HEK293 (cell line): ENCODE measurements at regions not wholly inside any gene's neighbourhood (a gene's known extent, or its start where the extent isn't known, plus 50 kb on each side); places are given as distances from the start of the nearest gene placed in this dataset.

Experiments used
- CTCF ChIP-seq: fragments of 450-650 bp; formaldehyde crosslinking; IDR thresholded peaks from 2 replicates; pipeline ENCODE4 v1.5.1; 2016; ENCODE audit warnings: missing biosample characterization, missing genetic modification characterization
- SETDB1 ChIP-seq: IDR thresholded peaks from one replicate; pipeline ENCODE4 v1.6.1; 2017; ENCODE audit warnings: mild to moderate bottlenecking, low read length, moderate library complexity, mixed read lengths; ENCODE audit not compliant: insufficient read length
- ZBTB1 ChIP-seq: fragments of 450-650 bp; formaldehyde crosslinking; IDR thresholded peaks from 2 replicates; pipeline ENCODE4 v1.5.1; 2016; ENCODE audit warnings: missing biosample characterization, missing genetic modification characterization
- ZBTB21 ChIP-seq: fragments of 450-650 bp; formaldehyde crosslinking; IDR thresholded peaks from 2 replicates; pipeline ENCODE4 v1.5.1; 2017; ENCODE audit warnings: missing biosample characterization, missing genetic modification characterization
- ZFP41 ChIP-seq: fragments of 450-650 bp; formaldehyde crosslinking; IDR thresholded peaks from 2 replicates; pipeline ENCODE4 v1.5.1; 2016; ENCODE audit warnings: missing biosample characterization, missing genetic modification characterization, borderline replicate concordance
- ZFP69B ChIP-seq: fragments of 450-650 bp; formaldehyde crosslinking; IDR thresholded peaks from 2 replicates; pipeline ENCODE4 v1.5.1; 2016; ENCODE audit warnings: missing biosample characterization, missing genetic modification characterization
- ZNF19 ChIP-seq: fragments of 450-650 bp; formaldehyde crosslinking; IDR thresholded peaks from 2 replicates; pipeline ENCODE4; 2016; ENCODE audit warnings: missing biosample characterization, missing genetic modification characterization, low read depth
- ZNF214 ChIP-seq: fragments of 450-650 bp; formaldehyde crosslinking; IDR thresholded peaks from 2 replicates; pipeline ENCODE4 v1.5.1; 2017; ENCODE audit warnings: missing biosample characterization, mild to moderate bottlenecking, missing genetic modification characterization, borderline replicate concordance
- ZNF23 ChIP-seq: fragments of 450-650 bp; formaldehyde crosslinking; IDR thresholded peaks from 2 replicates; pipeline ENCODE4 v1.5.1; 2016; ENCODE audit warnings: missing biosample characterization, missing genetic modification characterization, borderline replicate concordance
- ZNF514 ChIP-seq: fragments of 450-650 bp; formaldehyde crosslinking; IDR thresholded peaks from 2 replicates; pipeline ENCODE4 v1.5.1; 2016; ENCODE audit warnings: missing biosample characterization, missing genetic modification characterization
- ZNF530 ChIP-seq: fragments of 450-650 bp; formaldehyde crosslinking; IDR thresholded peaks from 2 replicates; pipeline ENCODE4 v1.5.1; 2016; ENCODE audit warnings: low read depth, missing biosample characterization, missing genetic modification characterization
- ZNF670 ChIP-seq: fragments of 450-650 bp; formaldehyde crosslinking; IDR thresholded peaks from 2 replicates; pipeline ENCODE4 v1.5.1; 2016; ENCODE audit warnings: missing biosample characterization, missing genetic modification characterization, low read depth
- ZNF701 ChIP-seq: fragments of 450-650 bp; formaldehyde crosslinking; IDR thresholded peaks from 2 replicates; pipeline ENCODE4 v1.5.1; 2016; ENCODE audit warnings: missing biosample characterization, missing genetic modification characterization
- ZSCAN18 ChIP-seq: fragments of 450-650 bp; formaldehyde crosslinking; IDR thresholded peaks from 2 replicates; pipeline ENCODE4 v1.5.1; 2016; ENCODE audit warnings: missing biosample characterization, missing genetic modification characterization

- TF ChIP-seq ZNF214 (no peak), ZNF23 (tag by site-specific recombination) (no peak), ZNF530 (tag by site-specific recombination) (no peak), CTCF (no peak), ZNF670 (tag by site-specific recombination) (no peak), ZFP41 (tag by site-specific recombination) (no peak), ZSCAN18 (no peak), ZFP69B (no peak), ZBTB21 (0 out of 2 replicates have a peak, but pooled peaks have one; percentile 46), ZBTB1 (no peak), ZNF701 (tag by site-specific recombination) (no peak), ZNF19 (tag by site-specific recombination) (no peak), ZNF514 (no peak), SETDB1 (no peak)
Observed at GRCh38 chr11:27795955-27796861, 96.0 kb upstream of the BDNF start.
